ENCODE measurements at regions not wholly inside any gene's neighbourhood (a gene's known extent, or its start where the extent isn't known, plus 50 kb on each side); places are given as distances from the start of the nearest gene placed in this dataset.

DNA sequence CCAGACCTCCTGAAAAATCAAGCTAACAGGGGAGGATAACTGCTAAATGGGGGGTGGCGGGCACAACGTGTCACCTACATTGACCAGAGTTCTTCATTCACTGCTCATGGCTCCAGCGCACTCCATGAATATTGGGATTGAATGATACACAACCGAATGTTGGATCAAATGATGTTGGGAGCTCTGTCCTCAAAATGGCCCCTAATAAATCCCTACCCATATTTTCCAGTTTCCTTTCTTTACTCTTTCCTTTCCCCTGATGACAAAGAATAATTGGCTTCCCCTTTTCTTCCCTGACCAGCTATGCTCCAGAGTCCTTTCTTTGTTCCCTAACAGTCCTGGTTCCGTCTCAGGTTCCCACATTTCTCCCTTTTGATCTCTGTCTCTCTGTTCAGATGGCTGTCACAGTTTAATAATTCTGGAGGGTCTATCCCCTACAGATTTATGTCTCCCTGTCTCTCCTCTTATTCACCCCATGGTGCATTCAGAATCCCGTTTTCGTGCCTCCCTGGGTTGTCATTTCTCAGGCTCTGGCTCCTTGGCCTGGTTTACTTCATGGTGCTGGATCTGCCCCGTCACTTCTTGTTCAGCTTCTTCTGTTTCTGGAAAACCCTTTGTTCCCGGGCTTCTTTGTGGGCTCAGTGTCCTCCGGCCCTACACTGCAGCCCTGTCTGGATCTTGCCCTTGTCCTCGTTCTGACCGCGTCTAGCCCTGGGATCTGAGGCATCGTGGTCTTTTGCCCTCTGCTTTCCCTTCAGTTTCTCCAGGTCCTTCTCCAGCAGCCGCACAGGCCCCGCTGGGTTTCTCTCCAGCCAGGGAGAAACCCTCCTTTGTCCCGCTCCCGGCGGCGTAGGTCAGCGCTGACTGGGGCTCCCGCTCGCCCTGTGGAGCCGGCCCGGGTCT, 78.3 kb downstream of the NDUFS5 start:
- Mint-ChIP-seq H3K36me3 (ENCODE audit: low read depth) (peaks cover 3% of the 10 kb centered on the region), H3K27ac (no peak overlapping the region), H3K4me3 (peak overlapping the region; percentile 43), H3K9me3 (no peaks in the 10 kb centered on the region), H3K27me3 (ENCODE audit: low read depth) (peaks cover 17% of the 10 kb centered on the region), H3K4me1 (ENCODE audit: low read depth) (peaks cover 26% of the 10 kb centered on the region)

DNA sequence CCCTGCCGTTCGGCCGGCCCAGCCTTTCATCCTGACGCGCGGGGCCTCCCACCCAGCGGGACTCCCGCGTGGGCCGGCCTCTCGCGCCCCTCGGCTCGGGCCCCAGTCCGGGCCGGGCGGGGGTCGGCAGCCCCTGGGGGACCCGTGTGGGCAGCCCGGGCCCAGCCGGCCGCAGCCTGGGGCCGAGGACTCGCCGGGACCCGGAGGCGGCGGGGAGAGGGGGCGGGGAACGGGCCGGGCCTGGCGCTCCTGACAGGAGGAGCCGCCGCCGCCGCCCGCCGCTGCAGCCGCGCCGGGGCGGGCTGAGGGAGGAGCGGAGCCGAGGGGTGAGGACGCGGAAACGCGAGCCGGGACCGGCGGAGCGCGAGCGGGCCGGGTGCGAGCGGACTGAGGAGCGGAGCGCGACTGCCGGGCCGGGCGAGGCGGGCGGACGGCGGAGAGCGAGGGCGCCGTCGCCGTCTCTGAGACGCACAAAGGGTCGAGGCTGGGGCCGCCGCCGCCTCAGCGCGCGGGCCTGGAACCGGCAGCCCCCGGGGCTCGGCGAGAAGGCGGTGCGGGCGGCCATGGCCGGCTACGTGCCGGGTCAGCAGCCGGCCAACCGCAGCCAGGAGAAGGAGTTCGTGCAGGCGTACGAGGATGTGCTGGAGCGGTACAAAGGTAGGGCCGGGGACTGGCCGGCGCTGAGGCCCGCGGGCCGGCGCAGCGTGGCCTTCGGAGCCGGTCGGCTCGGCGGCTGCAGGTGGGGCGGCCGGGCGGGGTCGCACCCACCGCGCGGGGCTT, 79.1 kb downstream of the NDUFS5 start:
- Mint-ChIP-seq H3K36me3 (ENCODE audit: low read depth) (peaks cover 3% of the 10 kb centered on the region), H3K27ac (no peak overlapping the region), H3K4me1 (ENCODE audit: low read depth) (peaks cover 26% of the 10 kb centered on the region), H3K4me3 (peak overlapping the region; percentile 42), H3K27me3 (ENCODE audit: low read depth) (peaks cover 17% of the 10 kb centered on the region), H3K9me3 (no peaks in the 10 kb centered on the region)

DNA sequence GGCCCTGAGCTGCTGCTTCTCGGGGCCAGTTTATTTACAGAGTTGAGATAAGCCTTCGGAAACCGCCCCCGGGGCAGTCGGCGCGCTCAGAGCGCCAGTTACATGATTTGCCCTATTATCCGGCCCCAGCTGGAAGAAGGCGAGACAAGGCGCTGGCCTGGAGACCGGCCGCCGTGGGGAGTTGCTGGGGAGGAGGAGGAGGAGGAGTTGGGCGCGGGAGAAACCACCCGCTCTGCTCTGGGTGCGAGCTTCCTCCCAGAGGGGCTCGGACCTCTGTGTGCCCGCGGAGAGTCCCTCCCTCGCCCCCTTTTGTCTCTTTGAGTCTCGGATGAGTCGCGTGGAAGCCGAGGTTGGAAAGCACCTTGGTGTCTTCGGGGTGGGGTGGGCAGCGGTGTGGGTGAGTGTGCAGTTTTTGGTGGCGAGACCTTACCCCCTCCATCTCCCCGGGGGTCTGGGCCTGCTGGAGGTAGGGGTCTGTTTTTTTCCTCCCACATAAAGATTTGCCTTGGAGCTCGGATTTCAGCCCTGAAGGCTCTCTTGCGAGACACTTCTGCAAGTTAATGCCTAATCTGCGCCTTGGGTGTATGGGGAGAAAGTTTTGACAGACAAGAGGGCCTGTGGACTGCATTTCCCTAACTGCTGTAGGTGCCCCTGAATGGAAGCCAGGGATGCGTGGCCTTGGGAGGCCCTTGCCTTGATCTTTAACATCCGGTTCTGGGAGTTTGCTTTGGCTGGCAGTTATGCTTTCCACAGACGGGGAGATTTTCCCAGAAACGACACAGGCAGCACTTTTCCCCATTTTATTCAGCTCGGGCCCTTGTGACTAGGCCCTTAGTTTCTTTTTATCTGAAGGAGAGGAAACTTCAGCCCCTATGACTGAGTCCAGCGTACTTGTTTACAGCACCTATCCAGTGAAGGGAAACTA, 80.0 kb downstream of the NDUFS5 start:
- Mint-ChIP-seq H3K4me3 (peak overlapping the region; percentile 80), H3K4me1 (ENCODE audit: low read depth) (peaks cover 26% of the 10 kb centered on the region), H3K36me3 (ENCODE audit: low read depth) (peaks cover 3% of the 10 kb centered on the region), H3K27ac (no peak overlapping the region), H3K27me3 (ENCODE audit: low read depth) (peaks cover 17% of the 10 kb centered on the region), H3K9me3 (no peaks in the 10 kb centered on the region)

DNA sequence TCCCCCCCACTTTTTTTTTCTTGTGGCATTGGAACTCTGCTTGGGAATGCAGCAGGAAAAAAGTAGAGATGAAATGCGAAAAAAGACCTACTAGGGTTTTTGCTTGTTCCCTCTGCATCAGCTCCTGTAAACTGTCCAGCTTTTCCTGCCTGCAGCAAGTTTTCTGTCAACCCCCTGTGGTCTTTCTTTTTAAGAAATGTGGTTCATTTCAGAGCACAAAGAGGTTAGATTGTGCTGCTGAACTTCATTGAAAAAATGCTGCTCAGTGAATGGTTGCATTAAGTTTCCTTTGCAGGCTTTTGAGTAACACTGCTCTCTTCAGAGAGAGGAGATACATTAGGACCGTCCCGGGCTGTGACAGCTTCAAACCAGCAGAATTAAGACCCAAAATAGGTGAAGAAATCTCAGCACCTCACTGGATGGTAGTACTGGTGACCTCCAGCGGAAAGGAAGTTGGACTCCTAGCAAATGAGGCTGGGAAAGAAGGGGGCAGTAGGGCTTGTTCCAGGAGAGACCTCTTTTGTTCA, 80.7 kb downstream of the NDUFS5 start:
- Mint-ChIP-seq H3K9me3 (no peaks in the 10 kb centered on the region), H3K4me3 (no peak overlapping the region), H3K36me3 (ENCODE audit: low read depth) (peaks cover 3% of the 10 kb centered on the region), H3K27ac (no peak overlapping the region), H3K27me3 (ENCODE audit: low read depth) (peaks cover 17% of the 10 kb centered on the region), H3K4me1 (ENCODE audit: low read depth) (peaks cover 26% of the 10 kb centered on the region)

DNA sequence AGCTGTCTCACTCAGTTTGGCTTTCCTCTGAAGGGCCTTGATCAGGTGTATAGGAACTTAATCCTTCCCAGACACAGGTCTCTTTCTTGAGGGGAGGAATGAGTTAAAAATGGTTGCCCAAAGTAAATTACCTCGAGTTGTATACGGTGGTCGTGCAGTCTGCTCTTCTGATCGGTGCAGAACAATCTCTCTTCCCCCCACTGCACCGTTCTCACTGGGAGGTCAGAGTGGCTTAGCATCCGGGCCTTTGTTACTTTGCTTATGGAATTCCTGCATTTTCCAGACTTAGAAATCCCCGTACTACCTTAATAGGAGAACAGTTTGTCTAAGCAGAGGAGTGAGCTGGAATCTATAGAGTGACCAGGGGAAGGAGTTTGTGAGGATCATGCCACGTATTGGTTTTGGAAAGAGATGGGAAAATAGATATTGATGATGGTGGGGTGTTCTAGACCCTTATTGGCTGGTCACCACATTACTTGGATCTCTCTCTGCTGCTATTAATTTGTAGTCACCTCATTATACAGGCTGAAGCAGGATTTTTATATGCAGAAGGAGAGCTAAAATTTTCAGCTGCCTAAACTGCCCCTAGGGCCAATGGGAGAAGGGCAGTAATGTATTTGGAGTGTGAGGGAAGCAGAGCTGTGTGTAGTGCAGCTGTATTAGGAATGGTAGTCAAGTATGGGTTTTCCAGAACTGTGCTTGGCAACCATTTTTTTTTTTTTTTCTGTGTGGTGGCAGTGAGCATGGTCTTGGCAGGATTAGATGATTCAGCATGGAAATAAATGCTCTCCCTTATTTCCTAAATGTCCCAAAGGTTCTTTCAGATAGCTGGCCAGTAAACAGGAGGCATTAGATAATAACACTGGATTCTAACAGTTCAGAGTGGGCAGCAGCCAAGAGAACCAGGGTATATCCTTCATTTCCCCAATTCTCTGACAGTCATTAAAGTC, 81.5 kb downstream of the NDUFS5 start:
- peaks cover 3% of the 10 kb centered on the region for H3K36me3 Mint-ChIP-seq (ENCODE audit: low read depth)
- peaks cover 17% of the 10 kb centered on the region for H3K27me3 Mint-ChIP-seq (ENCODE audit: low read depth)
- H3K27ac Mint-ChIP-seq, result no peak overlapping the region
- no peak overlapping the region for H3K4me3 Mint-ChIP-seq
- peaks cover 22% of the 10 kb centered on the region for H3K4me1 Mint-ChIP-seq (ENCODE audit: low read depth)
- no peaks in the 10 kb centered on the region for H3K9me3 Mint-ChIP-seq

DNA sequence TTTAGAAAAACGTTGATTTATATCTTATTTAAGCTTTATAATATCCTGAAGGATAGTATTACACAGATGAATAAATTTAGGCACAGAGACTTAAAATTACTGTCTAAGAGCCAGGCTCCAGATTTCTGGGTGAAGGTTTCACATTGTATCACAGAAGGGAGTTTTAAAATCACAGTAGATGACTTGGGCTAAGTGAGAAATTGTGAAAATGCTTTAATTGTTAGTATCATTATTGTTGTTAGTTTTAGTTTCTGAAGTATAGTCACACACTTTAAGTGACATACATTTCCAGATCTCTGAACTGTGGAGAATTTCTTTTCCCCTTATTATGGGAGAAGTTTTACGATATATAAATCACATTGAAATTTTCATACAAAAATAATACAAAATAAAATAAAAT, 83.5 kb downstream of the NDUFS5 start:
- Mint-ChIP-seq H3K36me3 (ENCODE audit: low read depth) (peaks cover under 1% of the 10 kb centered on the region), H3K27me3 (ENCODE audit: low read depth) (peaks cover 4% of the 10 kb centered on the region), H3K9me3 (no peaks in the 10 kb centered on the region), H3K4me1 (ENCODE audit: low read depth) (peaks cover 6% of the 10 kb centered on the region), H3K4me3 (no peak overlapping the region), H3K27ac (no peak overlapping the region)

DNA sequence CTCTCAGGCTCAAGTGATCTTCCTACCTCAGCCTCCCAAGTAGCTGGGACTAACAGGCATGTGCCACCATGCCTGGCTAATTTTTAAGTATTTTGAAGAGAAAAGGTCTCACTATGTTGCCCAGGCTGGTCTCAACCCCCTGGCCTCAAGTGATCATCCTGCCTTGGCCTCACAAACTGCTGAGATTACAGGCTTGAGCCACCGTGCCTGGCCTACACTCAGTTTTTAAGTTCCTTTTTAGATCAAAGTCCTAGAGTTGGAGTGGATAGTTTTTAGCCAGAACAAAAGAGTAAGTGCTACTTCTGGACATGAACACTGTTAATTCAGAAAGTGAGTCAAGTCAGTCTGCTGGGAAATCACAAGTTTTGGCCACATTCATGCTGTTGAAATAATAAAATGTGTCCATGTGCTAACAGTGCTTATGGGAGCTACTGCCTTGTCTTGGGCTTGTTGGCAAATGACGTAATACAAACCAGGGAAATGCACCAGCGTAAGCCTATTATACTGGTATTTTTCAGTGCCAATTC, 84.2 kb downstream of the NDUFS5 start:
- Mint-ChIP-seq H3K27me3 (ENCODE audit: low read depth) (peaks cover 3% of the 10 kb centered on the region), H3K27ac (no peak overlapping the region), H3K4me3 (no peak overlapping the region), H3K9me3 (no peaks in the 10 kb centered on the region), H3K36me3 (ENCODE audit: low read depth) (no peaks in the 10 kb centered on the region), H3K4me1 (ENCODE audit: low read depth) (peaks cover 5% of the 10 kb centered on the region)

DNA sequence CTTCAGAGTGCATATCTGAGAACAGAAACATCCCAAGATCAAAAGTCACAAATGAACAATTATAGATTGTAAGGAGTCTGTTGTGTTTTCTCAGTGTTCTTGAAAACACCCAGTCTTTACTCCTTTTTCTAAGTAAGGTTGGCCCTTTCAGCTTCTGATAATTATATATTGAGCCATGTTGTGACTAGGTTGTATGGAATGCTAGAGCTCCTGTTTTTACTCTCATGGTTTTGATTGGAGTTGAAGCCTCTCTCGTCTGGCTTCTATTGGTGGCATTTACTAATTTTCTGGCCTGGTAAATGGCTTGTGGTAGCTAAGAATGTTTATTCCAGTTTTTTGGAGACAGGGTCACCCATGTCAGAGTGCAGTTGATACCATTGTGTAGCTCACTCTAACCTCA, 84.7 kb downstream of the NDUFS5 start:
- Mint-ChIP-seq H3K27me3 (ENCODE audit: low read depth) (peaks cover 3% of the 10 kb centered on the region), H3K4me1 (ENCODE audit: low read depth) (peaks cover 4% of the 10 kb centered on the region), H3K9me3 (no peaks in the 10 kb centered on the region), H3K36me3 (ENCODE audit: low read depth) (no peaks in the 10 kb centered on the region), H3K4me3 (no peak overlapping the region), H3K27ac (no peak overlapping the region)

DNA sequence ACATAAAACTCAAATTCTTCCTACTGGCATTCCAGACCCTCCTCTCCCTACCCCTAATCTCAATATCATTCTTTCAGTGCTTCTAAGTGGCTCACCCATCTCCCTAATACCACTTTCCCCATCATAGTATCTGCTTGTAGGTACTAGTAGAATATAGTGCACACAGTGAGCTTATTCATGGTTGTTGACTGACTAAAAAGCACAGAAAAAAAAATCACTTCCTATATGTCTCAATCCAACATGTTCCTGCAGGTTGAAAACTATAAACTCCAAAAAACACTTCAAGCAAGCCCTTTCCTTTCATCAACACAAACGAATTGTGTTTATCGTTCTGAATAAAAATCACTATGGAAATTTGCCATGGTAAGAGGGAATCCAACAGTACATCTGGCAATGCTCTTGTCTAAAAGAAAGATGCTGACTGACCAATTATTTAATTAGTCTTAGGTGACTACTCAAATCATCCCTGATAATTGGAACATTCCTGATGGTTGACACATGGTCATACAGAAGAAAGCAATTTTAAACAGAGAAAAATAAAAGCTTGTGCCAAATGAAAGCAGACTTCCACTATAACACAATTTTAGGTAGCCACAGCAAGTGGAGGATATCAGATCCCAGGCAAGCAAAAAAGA, 87.1 kb downstream of the NDUFS5 start:
- H3K27ac Mint-ChIP-seq, result no peak overlapping the region
- H3K4me3 Mint-ChIP-seq, result no peak overlapping the region
- H3K4me1 Mint-ChIP-seq (ENCODE audit: low read depth), result no peaks in the 10 kb centered on the region
- H3K36me3 Mint-ChIP-seq (ENCODE audit: low read depth), result no peaks in the 10 kb centered on the region
- no peaks in the 10 kb centered on the region for H3K9me3 Mint-ChIP-seq
- no peaks in the 10 kb centered on the region for H3K27me3 Mint-ChIP-seq (ENCODE audit: low read depth)

DNA sequence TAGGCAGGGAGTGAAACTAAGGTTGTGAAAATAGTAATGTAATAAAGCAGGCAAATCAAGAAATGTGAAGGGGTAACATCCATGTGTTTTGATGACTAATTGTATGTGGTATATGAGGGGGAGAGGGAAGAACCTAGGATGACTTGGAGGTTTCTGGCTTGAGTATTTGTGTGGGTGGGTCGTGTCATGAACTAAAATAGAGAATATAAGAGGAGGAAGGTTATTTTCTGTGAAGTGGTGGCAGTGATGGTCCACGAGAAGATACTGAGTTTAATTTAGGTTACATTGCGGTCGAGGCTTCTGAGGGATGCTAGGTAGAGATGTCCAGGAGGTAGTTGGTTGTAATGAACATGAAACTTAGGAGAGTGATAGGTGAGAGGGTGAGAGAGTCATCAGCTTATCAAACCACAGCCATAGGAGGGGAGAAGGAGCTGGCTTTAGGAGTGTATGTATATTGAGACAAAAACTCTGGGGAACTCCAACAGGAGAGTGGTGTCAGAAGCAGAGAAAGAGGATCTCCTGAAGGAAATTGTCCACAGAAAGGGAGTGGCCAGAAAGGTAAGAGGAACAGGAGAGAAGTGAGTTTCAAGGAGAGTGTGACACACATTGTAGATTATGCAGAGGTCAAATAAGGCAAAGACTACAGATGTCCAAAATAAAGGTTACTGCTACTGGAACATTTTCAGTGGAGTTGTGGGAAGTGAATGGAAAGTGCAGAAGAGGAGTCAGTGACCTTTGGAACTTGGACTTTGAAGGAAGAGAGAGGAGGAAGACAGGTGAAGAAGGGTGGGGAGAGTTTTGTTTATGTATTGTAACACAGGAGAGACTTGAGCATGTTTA, 89.0 kb upstream of the MACF1 start:
- H3K27ac Mint-ChIP-seq, result no peak overlapping the region
- H3K9me3 Mint-ChIP-seq, result no peaks in the 10 kb centered on the region
- no peaks in the 10 kb centered on the region for H3K36me3 Mint-ChIP-seq (ENCODE audit: low read depth)
- H3K4me3 Mint-ChIP-seq, result no peak overlapping the region
- H3K27me3 Mint-ChIP-seq (ENCODE audit: low read depth), result no peaks in the 10 kb centered on the region
- no peaks in the 10 kb centered on the region for H3K4me1 Mint-ChIP-seq (ENCODE audit: low read depth)

DNA sequence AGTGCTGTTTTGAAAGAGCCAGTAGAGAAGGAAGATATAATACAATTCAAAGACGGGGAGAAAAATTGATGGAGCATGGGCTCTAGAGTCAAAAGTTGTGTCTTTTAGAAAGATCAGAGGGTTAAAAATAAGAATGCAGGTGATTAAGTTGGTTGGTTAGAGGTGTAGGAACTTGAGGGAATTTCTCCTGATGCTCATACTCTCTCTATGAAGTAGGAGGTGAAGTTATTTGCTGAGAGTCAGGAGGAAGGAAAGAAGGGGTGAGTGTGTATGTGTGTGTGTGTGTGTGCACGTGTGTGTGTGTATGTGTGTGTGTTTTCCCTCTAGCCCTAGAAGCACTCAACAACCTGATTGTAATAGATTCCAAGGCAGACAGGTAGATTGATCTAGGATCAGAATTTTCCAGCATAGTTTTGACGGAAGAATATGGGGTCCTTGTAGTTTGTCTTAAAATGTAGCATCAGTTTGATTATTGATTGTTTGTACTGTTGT, 88.3 kb upstream of the MACF1 start:
- no peak overlapping the region for H3K27ac Mint-ChIP-seq
- no peak overlapping the region for H3K4me3 Mint-ChIP-seq
- no peaks in the 10 kb centered on the region for H3K27me3 Mint-ChIP-seq (ENCODE audit: low read depth)
- no peaks in the 10 kb centered on the region for H3K9me3 Mint-ChIP-seq
- no peaks in the 10 kb centered on the region for H3K36me3 Mint-ChIP-seq (ENCODE audit: low read depth)
- H3K4me1 Mint-ChIP-seq (ENCODE audit: low read depth), result no peaks in the 10 kb centered on the region

Data from T-helper 1 cell treated with Interleukin-12 subunit alpha and Interleukin-12 subunit beta and Interleukin-4 antibody, amounts not matched to agents 30 μg/mL and 1 μg/mL, for 36 hours (primary cell).